ENCODE measurements at regions not wholly inside any gene's neighbourhood (a gene's known extent, or its start where the extent isn't known, plus 50 kb on each side); places are given as distances from the start of the nearest gene placed in this dataset.
"Not testable (repeated sequence)": the region's sequence is repeated elsewhere in the genome, so short reads cannot be mapped to it uniquely, and the experiment has no call there.

- WGBS (ENCODE audit: insufficient coverage), result 100% methylated on average over 1 of the region's 4 CpGs
- Histone ChIP-seq H3K27me3 (ENCODE audit: control insufficient read depth, insufficient read depth, low read length) (no peaks in the 10 kb centered on the region), H3K36me3 (ENCODE audit: control insufficient read depth, insufficient read depth, low read length) (no peaks in the 10 kb centered on the region), H3K27ac (ENCODE audit: low read length) (no peak overlapping the region), H3K4me1 (ENCODE audit: control insufficient read depth, insufficient read depth, low read length) (no peaks in the 10 kb centered on the region), H3K4me3 (ENCODE audit: low read length) (no peak overlapping the region), H3K9me3 (replicated peaks; ENCODE audit: control insufficient read depth, low read depth, low read length) (no peaks in the 10 kb centered on the region)
- DNase-seq, result no peak
Measured at GRCh38 chr4:151481813-151482212, 72.8 kb downstream of the FHIP1A start.

- Histone ChIP-seq H3K27ac (ENCODE audit: low read length) (no peak overlapping the region), H3K36me3 (ENCODE audit: control insufficient read depth, insufficient read depth, low read length) (no peaks in the 10 kb centered on the region), H3K9me3 (replicated peaks; ENCODE audit: control insufficient read depth, low read depth, low read length) (no peaks in the 10 kb centered on the region), H3K4me1 (ENCODE audit: control insufficient read depth, insufficient read depth, low read length) (no peaks in the 10 kb centered on the region), H3K27me3 (ENCODE audit: control insufficient read depth, insufficient read depth, low read length) (no peaks in the 10 kb centered on the region), H3K4me3 (ENCODE audit: low read length) (no peak overlapping the region)
- WGBS (ENCODE audit: insufficient coverage), result 38% methylated on average over 2 of the region's 2 CpGs
- no peak for DNase-seq
Measured at GRCh38 chr4:151484396-151485102, 75.6 kb downstream of the FHIP1A start.

- Histone ChIP-seq H3K27ac (ENCODE audit: low read length) (no peak overlapping the region), H3K36me3 (ENCODE audit: control insufficient read depth, insufficient read depth, low read length) (no peaks in the 10 kb centered on the region), H3K9me3 (replicated peaks; ENCODE audit: control insufficient read depth, low read depth, low read length) (peaks cover 5% of the 10 kb centered on the region), H3K4me3 (ENCODE audit: low read length) (no peak overlapping the region), H3K4me1 (ENCODE audit: control insufficient read depth, insufficient read depth, low read length) (no peaks in the 10 kb centered on the region), H3K27me3 (ENCODE audit: control insufficient read depth, insufficient read depth, low read length) (no peaks in the 10 kb centered on the region)
- 100% methylated on average over 2 of the region's 9 CpGs for WGBS (ENCODE audit: insufficient coverage)
- DNase-seq, result no peak
Measured at GRCh38 chr4:151485541-151486131, 76.7 kb downstream of the FHIP1A start.

GRCh38 chr4:151486168-151486567, 77.2 kb downstream of the FHIP1A start:
- no peak overlapping the region for H3K27ac ChIP-seq (ENCODE audit: low read length)
- DNase-seq, result no peak
- H3K4me3 ChIP-seq (ENCODE audit: low read length), result no peak overlapping the region
- no CpG with 5 or more reads among the region's 3 CpGs for WGBS (ENCODE audit: insufficient coverage)
- no peaks in the 10 kb centered on the region for H3K27me3 ChIP-seq (ENCODE audit: control insufficient read depth, insufficient read depth, low read length)
- H3K9me3 ChIP-seq (replicated peaks; ENCODE audit: control insufficient read depth, low read depth, low read length), result peaks cover 5% of the 10 kb centered on the region
- no peaks in the 10 kb centered on the region for H3K4me1 ChIP-seq (ENCODE audit: control insufficient read depth, insufficient read depth, low read length)
- H3K36me3 ChIP-seq (ENCODE audit: control insufficient read depth, insufficient read depth, low read length), result no peaks in the 10 kb centered on the region

GRCh38 chr4:151488968-151489367, 80.0 kb downstream of the FHIP1A start:
- no peak overlapping the region for H3K27ac ChIP-seq (ENCODE audit: low read length)
- H3K36me3 ChIP-seq (ENCODE audit: control insufficient read depth, insufficient read depth, low read length), result no peaks in the 10 kb centered on the region
- H3K4me1 ChIP-seq (ENCODE audit: control insufficient read depth, insufficient read depth, low read length), result no peaks in the 10 kb centered on the region
- no CpG with 5 or more reads among the region's 3 CpGs for WGBS (ENCODE audit: insufficient coverage)
- no peak overlapping the region for H3K4me3 ChIP-seq (ENCODE audit: low read length)
- H3K27me3 ChIP-seq (ENCODE audit: control insufficient read depth, insufficient read depth, low read length), result no peaks in the 10 kb centered on the region
- no peak for DNase-seq
- peaks cover 5% of the 10 kb centered on the region for H3K9me3 ChIP-seq (replicated peaks; ENCODE audit: control insufficient read depth, low read depth, low read length)

GRCh38 chr4:151489462-151490203, 80.7 kb downstream of the FHIP1A start:
- Histone ChIP-seq H3K4me1 (ENCODE audit: control insufficient read depth, insufficient read depth, low read length) (no peaks in the 10 kb centered on the region), H3K4me3 (ENCODE audit: low read length) (no peak overlapping the region), H3K9me3 (replicated peaks; ENCODE audit: control insufficient read depth, low read depth, low read length) (peaks cover 5% of the 10 kb centered on the region), H3K27me3 (ENCODE audit: control insufficient read depth, insufficient read depth, low read length) (no peaks in the 10 kb centered on the region), H3K36me3 (ENCODE audit: control insufficient read depth, insufficient read depth, low read length) (no peaks in the 10 kb centered on the region), H3K27ac (ENCODE audit: low read length) (no peak overlapping the region)
- WGBS (ENCODE audit: insufficient coverage), result 78% methylated on average over 5 of the region's 9 CpGs
- DNase-seq, result no peak

GRCh38 chr4:151495612-151496011, 86.6 kb downstream of the FHIP1A start:
- H3K27me3 ChIP-seq (ENCODE audit: control insufficient read depth, insufficient read depth, low read length); H3K4me3 ChIP-seq (ENCODE audit: low read length); H3K27ac ChIP-seq (ENCODE audit: low read length); DNase-seq; H3K9me3 ChIP-seq (replicated peaks; ENCODE audit: control insufficient read depth, low read depth, low read length); H3K4me1 ChIP-seq (ENCODE audit: control insufficient read depth, insufficient read depth, low read length); H3K36me3 ChIP-seq (ENCODE audit: control insufficient read depth, insufficient read depth, low read length): not testable (repeated sequence)
- WGBS (ENCODE audit: insufficient coverage), result no CpG with 5 or more reads among the region's 3 CpGs

- DNase-seq, result not testable (repeated sequence)
- 97% methylated on average over 5 of the region's 11 CpGs for WGBS (ENCODE audit: insufficient coverage)
Measured at GRCh38 chr4:151511548-151511947, 102.6 kb downstream of the FHIP1A start.

GRCh38 chr4:151517896-151518295, 108.9 kb downstream of the FHIP1A start:
- H3K27ac ChIP-seq (ENCODE audit: low read length), result no peak overlapping the region
- no peaks in the 10 kb centered on the region for H3K27me3 ChIP-seq (ENCODE audit: control insufficient read depth, insufficient read depth, low read length)
- H3K9me3 ChIP-seq (replicated peaks; ENCODE audit: control insufficient read depth, low read depth, low read length), result no peaks in the 10 kb centered on the region
- DNase-seq, result no peak
- no peaks in the 10 kb centered on the region for H3K36me3 ChIP-seq (ENCODE audit: control insufficient read depth, insufficient read depth, low read length)
- no peak overlapping the region for H3K4me3 ChIP-seq (ENCODE audit: low read length)
- no peaks in the 10 kb centered on the region for H3K4me1 ChIP-seq (ENCODE audit: control insufficient read depth, insufficient read depth, low read length)

More at GRCh38 chr4:151511548-151511947, 102.6 kb downstream of the FHIP1A start:
- not testable (repeated sequence) for H3K27ac ChIP-seq (ENCODE audit: low read length); H3K4me1 ChIP-seq (ENCODE audit: control insufficient read depth, insufficient read depth, low read length); H3K36me3 ChIP-seq (ENCODE audit: control insufficient read depth, insufficient read depth, low read length); H3K4me3 ChIP-seq (ENCODE audit: low read length); H3K9me3 ChIP-seq (replicated peaks; ENCODE audit: control insufficient read depth, low read depth, low read length); H3K27me3 ChIP-seq (ENCODE audit: control insufficient read depth, insufficient read depth, low read length)

- H3K9me3 ChIP-seq (replicated peaks; ENCODE audit: control insufficient read depth, low read depth, low read length), result no peaks in the 10 kb centered on the region
- H3K36me3 ChIP-seq (ENCODE audit: control insufficient read depth, insufficient read depth, low read length), result no peaks in the 10 kb centered on the region
- no peak overlapping the region for H3K27ac ChIP-seq (ENCODE audit: low read length)
- H3K4me3 ChIP-seq (ENCODE audit: low read length), result no peak overlapping the region
- no peaks in the 10 kb centered on the region for H3K27me3 ChIP-seq (ENCODE audit: control insufficient read depth, insufficient read depth, low read length)
- DNase-seq, result no peak
- 17% methylated on average over 2 of the region's 3 CpGs for WGBS (ENCODE audit: insufficient coverage)
- H3K4me1 ChIP-seq (ENCODE audit: control insufficient read depth, insufficient read depth, low read length), result no peaks in the 10 kb centered on the region
Measured at GRCh38 chr4:151518359-151518758, 109.4 kb downstream of the FHIP1A start.
